Ovary (tissue), 3 donors: ENCODE measurements at regions not wholly inside any gene's neighbourhood (a gene's known extent, or its start where the extent isn't known, plus 50 kb on each side); places are given as distances from the start of the nearest gene placed in this dataset.
"Not testable (repeated sequence)": the region's sequence is repeated elsewhere in the genome, so short reads cannot be mapped to it uniquely, and the experiment has no call there.

ENCODE experiments used
- CTCF ChIP-seq, 3 donors: fragments of 450-650 bp in 2 of 3; fragments of 200-600 bp in 1 of 3; IDR thresholded peaks; one replicate each; pipeline versions ENCODE4 v1.5.1 to v1.8.0; 2016 to 2022; ENCODE audit warnings: antibody characterized with exemption in 3 of 3, mild to moderate bottlenecking in 1 of 3
- POLR2A ChIP-seq: fragments of 450-650 bp; IDR thresholded peaks from one replicate; pipeline ENCODE4 v1.6.1; 2017; ENCODE audit warnings: antibody characterized with exemption, mild to moderate bottlenecking, moderate library complexity
- donor health status: DM: no; HTN: no; CAD: no.

GRCh38 chr5:124496968-124497367, 249.5 kb downstream of the ZNF608 start:
- not testable (repeated sequence) for TF ChIP-seq POLR2A; CTCF (IDR thresholded peaks at IDR 0.05)
